H1 (cell line): ENCODE measurements at regions not wholly inside any gene's neighbourhood (a gene's known extent, or its start where the extent isn't known, plus 50 kb on each side); places are given as distances from the start of the nearest gene placed in this dataset.

Experiments
- BACH1 ChIP-seq: IDR thresholded peaks from 2 replicates; pipeline ENCODE4 v1.6.1; 2012; ENCODE audit warnings: low read length, improper control_type of control experiment
- CBX5 ChIP-seq: fragments of 300-800, 300-1000 bp; sonication (generic); IDR thresholded peaks from 2 replicates; pipeline ENCODE4 v1.7.1; 2016; ENCODE audit warnings: antibody characterized with exemption, low read length, low read depth
- CEBPB ChIP-seq: IDR thresholded peaks from 2 replicates; pipeline ENCODE4 v1.6.1; 2012; ENCODE audit warnings: low read depth, low read length
- KDM4A ChIP-seq: IDR thresholded peaks from one replicate; pipeline ENCODE4 v1.7.1; 2012; ENCODE audit warnings: low read depth, mild to moderate bottlenecking, moderate library complexity, low read length, inconsistent platforms; ENCODE audit not compliant: severe bottlenecking
- PHF8 ChIP-seq: fragments of 200-600 bp; sonication (generic); conservative IDR thresholded peaks from 2 replicates; pipeline ENCODE4 v1.7.1; 2012; ENCODE audit warnings: low read depth, mild to moderate bottlenecking, inconsistent platforms, low read length, moderate library complexity
- SIRT6 ChIP-seq: IDR thresholded peaks from one replicate; pipeline ENCODE4 v1.7.1; 2012; ENCODE audit warnings: low read length, inconsistent platforms
- TBP ChIP-seq: IDR thresholded peaks from 2 replicates; pipeline ENCODE4 v1.6.1; 2011; ENCODE audit warnings: low read depth, low read length, improper control_type of control experiment

DNA sequence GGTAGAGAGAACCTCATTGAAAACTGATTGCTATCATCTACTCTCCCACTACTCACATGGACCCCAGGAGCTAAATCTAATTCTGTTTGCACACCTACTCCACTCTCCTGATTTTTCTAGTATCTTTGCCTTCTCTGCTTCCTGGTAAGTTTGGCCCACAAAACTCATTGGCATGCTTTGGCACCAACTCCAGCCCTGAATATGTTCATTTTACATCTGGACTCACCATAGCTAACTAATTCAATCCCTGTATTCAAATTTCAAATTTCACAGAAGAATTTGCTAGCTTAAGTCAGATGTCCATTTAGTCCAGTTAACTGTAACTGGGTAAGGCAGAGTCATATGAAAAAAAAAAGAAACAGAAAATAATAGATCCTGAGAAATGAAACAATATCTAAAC, 442.1 kb downstream of the SUCLG1 start (continued):
- TF ChIP-seq CBX5: no peak
- no peak for TF ChIP-seq TBP
- no peak for TF ChIP-seq PHF8
- TF ChIP-seq CEBPB: no peak
- TF ChIP-seq BACH1: no peak
- TF ChIP-seq SIRT6: no peak
- no peak for TF ChIP-seq KDM4A
- TF ChIP-seq, all 59 proteins: peak for 0
